Mesenchymal stem cell (in vitro differentiated cells and primary cell): ENCODE measurements at regions not wholly inside any gene's neighbourhood (a gene's known extent, or its start where the extent isn't known, plus 50 kb on each side); places are given as distances from the start of the nearest gene placed in this dataset.

ENCODE experiments used
- DNase-seq: peaks from one replicate; pipeline ENCODE4 v3.0.0-alpha.2; 2013
- H2AFZ ChIP-seq: one replicate; pipeline ENCODE4 v1.6.1; 2013; ENCODE audit warnings: low read depth, mild to moderate bottlenecking, control low read depth, inconsistent platforms, low read length, moderate library complexity
- H2AK5ac ChIP-seq: 2 replicates; pipeline ENCODE4 v1.6.1; 2013; ENCODE audit warnings: low read length, moderate library complexity, mild to moderate bottlenecking, inconsistent platforms; ENCODE audit not compliant: severe bottlenecking
- H2BK120ac ChIP-seq: one replicate; pipeline ENCODE4 v1.6.1; 2013; ENCODE audit warnings: low read depth, mild to moderate bottlenecking, inconsistent platforms, low read length, moderate library complexity
- H2BK12ac ChIP-seq, 2 experiments: one replicate each; pipeline ENCODE4 v1.6.1; 2013; ENCODE audit warnings: inconsistent platforms in 2 of 2, low read length in 2 of 2, mild to moderate bottlenecking in 2 of 2, moderate library complexity in 2 of 2, control low read depth in 1 of 2
- H2BK15ac ChIP-seq: one replicate; pipeline ENCODE4 v1.6.1; 2013; ENCODE audit warnings: mild to moderate bottlenecking, low read depth, inconsistent platforms; ENCODE audit not compliant: poor library complexity, severe bottlenecking
- H2BK5ac ChIP-seq: 2 replicates; pipeline ENCODE4 v1.6.1; 2013; ENCODE audit warnings: low read depth, mild to moderate bottlenecking, low read length, control low read depth, inconsistent platforms; ENCODE audit not compliant: poor library complexity, severe bottlenecking
- H3K14ac ChIP-seq, 2 experiments: one replicate each; pipeline ENCODE4 v1.6.1; 2013; ENCODE audit warnings: inconsistent platforms in 2 of 2, low read length in 2 of 2, control low read depth in 1 of 2, mild to moderate bottlenecking in 1 of 2, moderate library complexity in 1 of 2
- H3K18ac ChIP-seq, 2 experiments: one replicate each; pipeline ENCODE4 v1.6.1; 2013; ENCODE audit warnings: inconsistent platforms in 2 of 2, low read length in 2 of 2, control low read depth in 1 of 2, low read depth in 1 of 2, mild to moderate bottlenecking in 1 of 2
- H3K23ac ChIP-seq, 2 experiments: one replicate each; pipeline ENCODE4 v1.6.1; 2013; ENCODE audit warnings: inconsistent platforms in 2 of 2, low read length in 2 of 2, mild to moderate bottlenecking in 2 of 2, moderate library complexity in 2 of 2, control low read depth in 1 of 2
- H3K27ac ChIP-seq: 2 replicates; pipeline ENCODE4 v1.5.1; 2013; ENCODE audit warnings: mild to moderate bottlenecking, moderate library complexity, low read length, control low read depth, inconsistent platforms; ENCODE audit not compliant: poor library complexity, severe bottlenecking
- H3K27me3 ChIP-seq, 2 experiments: 2 replicates each; pipeline versions ENCODE4 v1.6.1 to v1.7.0; 2013; ENCODE audit warnings: low read length in 2 of 2, mild to moderate bottlenecking in 2 of 2, moderate library complexity in 2 of 2, control low read depth in 1 of 2, inconsistent platforms in 1 of 2; ENCODE audit not compliant: control insufficient read depth in 1 of 2, insufficient read depth in 1 of 2
- H3K36me3 ChIP-seq, 2 experiments: 2 replicates each; pipeline versions ENCODE4 v1.6.1 to v1.7.0; 2013; ENCODE audit warnings: low read length in 2 of 2, control low read depth in 1 of 2, inconsistent platforms in 1 of 2, low read depth in 1 of 2, mild to moderate bottlenecking in 1 of 2; ENCODE audit not compliant: insufficient read depth in 2 of 2, control insufficient read depth in 1 of 2
- H3K4ac ChIP-seq, 2 experiments: one replicate each; pipeline ENCODE4 v1.6.1; 2013; ENCODE audit warnings: inconsistent platforms in 2 of 2, low read length in 2 of 2, mild to moderate bottlenecking in 2 of 2, moderate library complexity in 2 of 2, control low read depth in 1 of 2, low read depth in 1 of 2
- H3K4me1 ChIP-seq: 2 replicates; pipeline ENCODE4 v1.6.1; 2013; ENCODE audit warnings: low read depth, low read length, control low read depth; ENCODE audit not compliant: control insufficient read depth, insufficient read depth
- H3K4me2 ChIP-seq: 2 replicates; pipeline ENCODE4 v1.6.1; 2013; ENCODE audit warnings: low read length, mild to moderate bottlenecking, inconsistent platforms; ENCODE audit not compliant: poor library complexity, severe bottlenecking
- H3K4me3 ChIP-seq, 2 experiments: 2 replicates each; pipeline versions ENCODE4 v1.5.1 to v1.7.0; 2013; ENCODE audit warnings: low read length in 2 of 2, mild to moderate bottlenecking in 2 of 2, control low read depth in 1 of 2, low read depth in 1 of 2; ENCODE audit not compliant: insufficient read depth in 1 of 2
- H3K79me1 ChIP-seq: replicated peaks from 2 replicates; pipeline ENCODE4 v1.6.1; 2013; ENCODE audit warnings: mild to moderate bottlenecking, control low read depth, low read length, inconsistent platforms; ENCODE audit not compliant: poor library complexity, severe bottlenecking
- H3K9ac ChIP-seq: 2 replicates; pipeline ENCODE4 v1.7.0; 2013; ENCODE audit warnings: mild to moderate bottlenecking, low read length, moderate library complexity
- H3K9me3 ChIP-seq: 2 replicates; pipeline ENCODE4 v1.7.0; 2013; ENCODE audit warnings: mild to moderate bottlenecking, low read length; ENCODE audit not compliant: control insufficient read depth
- H4K8ac ChIP-seq: one replicate; pipeline ENCODE4 v1.6.1; 2013; ENCODE audit warnings: inconsistent platforms, mild to moderate bottlenecking, low read length, moderate library complexity
- H4K91ac ChIP-seq: one replicate; pipeline ENCODE4 v1.6.1; 2013; ENCODE audit warnings: mild to moderate bottlenecking, low read length, inconsistent platforms
- WGBS: methylation state at CpG from one replicate; pipeline ENCODE4 v1.1.7; 2013; ENCODE audit warnings: mixed read lengths; 5-methylcytosine and 5-hydroxymethylcytosine counted together

DNA sequence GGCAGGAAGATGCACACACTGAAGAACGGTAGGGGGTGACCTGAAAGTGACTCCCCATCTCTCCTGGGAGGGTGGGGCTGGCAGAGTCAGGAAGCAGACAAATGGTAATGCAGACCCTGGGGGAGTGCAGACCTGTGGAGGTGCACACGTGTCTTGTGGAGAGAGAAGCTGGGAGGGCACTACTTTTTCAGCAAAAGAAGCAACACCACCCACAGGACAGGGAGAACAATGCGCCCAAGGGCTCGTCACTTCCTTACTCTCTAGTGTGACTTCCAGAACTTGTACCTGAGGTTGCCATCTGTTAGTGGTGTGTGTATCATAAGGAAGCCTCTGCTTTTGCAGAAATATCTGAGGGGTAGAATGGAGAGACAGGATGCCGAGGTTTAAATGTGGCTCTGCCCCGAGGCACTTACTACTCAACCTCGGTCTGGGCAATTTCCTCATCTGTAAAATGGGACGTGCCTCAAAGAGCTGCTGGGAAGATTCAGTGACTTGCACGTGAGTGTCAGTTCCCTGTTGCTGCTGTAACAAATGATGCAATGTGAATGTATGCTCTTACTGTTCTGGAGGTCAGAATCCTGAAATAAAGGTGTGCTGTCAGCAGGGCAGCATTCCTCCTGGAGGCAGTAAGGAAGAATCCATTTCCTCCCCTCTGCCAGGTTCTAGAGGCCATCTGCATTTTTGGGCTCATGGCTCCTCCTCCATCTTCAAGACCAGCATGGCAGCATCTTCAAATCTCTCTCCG is 323.4 kb downstream of the SHANK2 start:
- Histone ChIP-seq H2BK12ac (no peak overlapping the region), H3K14ac (no peak overlapping the region), H3K9ac (no peak overlapping the region), H3K23ac (no peak overlapping the region), H3K27me3 (no peaks in the 10 kb centered on the region), H3K9me3 (peaks cover 6% of the 10 kb centered on the region), H3K18ac (no peak overlapping the region), H3K36me3 (no peaks in the 10 kb centered on the region), H3K27ac (no peak overlapping the region), H3K4me3 (no peak overlapping the region), H3K79me1 (peaks cover 2% of the 10 kb centered on the region), H2BK120ac (no peak overlapping the region), H4K8ac (no peak overlapping the region), H2BK15ac (no peak overlapping the region), H3K4me2 (no peak overlapping the region), H2AFZ (no peak overlapping the region), H2BK5ac (no peak overlapping the region), H2AK5ac (no peak overlapping the region), H3K4me1 (no peaks in the 10 kb centered on the region), H4K91ac (no peak overlapping the region), H3K4ac (no peak overlapping the region)
- DNase-seq = no peak
- 76% methylated on average over 10 of the region's 10 CpGs for WGBS

DNA sequence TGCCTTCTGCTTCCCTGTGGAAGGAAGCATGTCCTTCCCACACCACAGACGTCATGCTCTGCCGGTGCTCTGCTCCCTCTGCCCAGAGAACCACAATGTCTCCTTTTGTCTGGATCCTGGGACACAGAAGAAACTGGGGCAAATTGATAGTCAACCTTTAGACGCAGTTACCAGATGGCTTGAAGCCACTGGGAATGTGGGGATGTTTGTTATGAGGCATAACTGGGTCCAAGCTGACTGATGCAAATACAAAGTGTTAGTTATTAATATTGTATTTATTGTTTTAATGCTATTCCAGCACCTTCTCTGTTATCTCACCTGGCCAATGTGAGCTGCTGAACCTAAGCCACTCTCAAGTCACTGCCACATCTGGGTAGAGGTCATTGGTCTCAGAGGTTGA is 322.2 kb downstream of the SHANK2 start:
- 100% methylated on average over 3 of the region's 3 CpGs for WGBS
- Histone ChIP-seq H2BK5ac (no peak overlapping the region), H3K9me3 (peaks cover 6% of the 10 kb centered on the region), H3K4me2 (no peak overlapping the region), H2BK12ac (no peak overlapping the region), H4K8ac (no peak overlapping the region), H3K4ac (no peak overlapping the region), H3K36me3 (no peaks in the 10 kb centered on the region), H3K79me1 (peaks cover 2% of the 10 kb centered on the region), H3K23ac (no peak overlapping the region), H3K14ac (no peak overlapping the region), H3K9ac (no peak overlapping the region), H2AFZ (no peak overlapping the region), H2AK5ac (no peak overlapping the region), H3K27ac (no peak overlapping the region), H3K18ac (no peak overlapping the region), H4K91ac (no peak overlapping the region), H3K4me1 (no peaks in the 10 kb centered on the region), H2BK120ac (no peak overlapping the region), H3K27me3 (no peaks in the 10 kb centered on the region), H2BK15ac (no peak overlapping the region), H3K4me3 (no peak overlapping the region)
- DNase-seq = no peak

DNA sequence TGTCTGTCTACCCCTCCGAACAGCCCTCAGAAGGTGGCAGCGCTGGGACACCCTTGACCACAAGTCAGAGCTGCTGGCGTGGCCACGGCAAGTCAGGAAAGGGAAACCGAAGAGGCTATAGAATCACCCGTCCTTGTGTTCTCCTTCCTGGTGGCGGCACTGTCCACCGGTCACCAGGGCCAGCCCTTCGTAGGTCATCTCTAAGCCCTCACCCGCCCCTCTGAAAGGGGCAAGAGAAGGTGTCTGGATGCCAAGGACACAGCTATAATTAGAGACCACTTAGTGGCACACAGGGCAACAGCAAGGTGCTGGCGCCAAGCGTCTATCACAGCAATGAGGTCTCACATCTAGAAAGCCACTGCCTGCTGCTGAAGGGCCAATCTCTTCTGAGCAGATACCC is 320.9 kb downstream of the SHANK2 start:
- peaks cover 2% of the 10 kb centered on the region for H3K79me1 ChIP-seq
- WGBS = 86% methylated on average over 12 of the region's 12 CpGs
- H4K91ac ChIP-seq = no peak overlapping the region

DNA sequence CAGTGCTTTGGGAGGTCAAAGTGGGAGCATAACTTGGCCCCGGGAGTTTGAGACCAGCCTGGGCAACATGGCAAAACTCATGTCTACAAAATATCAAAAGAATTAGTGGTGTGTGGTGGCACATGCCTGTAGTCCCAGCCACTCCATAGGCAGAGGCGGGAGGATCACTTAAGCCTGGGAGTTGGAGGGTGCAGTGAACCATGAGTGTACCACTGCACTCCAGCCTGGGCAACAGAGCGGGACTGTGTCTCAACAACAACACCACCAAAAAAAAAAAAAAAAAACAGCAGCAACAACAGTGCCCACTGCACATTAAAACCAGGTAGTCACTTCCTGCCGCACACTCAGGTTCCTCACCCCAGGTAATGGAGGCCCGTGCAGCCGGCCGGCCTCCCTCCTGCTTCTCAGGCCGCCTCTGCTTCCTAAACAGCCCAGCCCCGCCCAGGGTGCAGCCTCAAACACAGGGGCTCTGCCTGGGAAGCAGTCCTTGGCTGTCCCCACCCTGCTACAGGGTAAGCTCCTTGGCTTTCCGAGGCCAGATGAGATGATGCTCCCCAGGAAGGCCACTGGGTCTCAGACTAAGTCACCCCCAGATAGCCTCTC is 318.3 kb downstream of the SHANK2 start:
- no peak overlapping the region for H3K4me2 ChIP-seq
- H2AK5ac ChIP-seq = no peak overlapping the region
- no peak overlapping the region for H2BK12ac ChIP-seq
- H3K18ac ChIP-seq = no peak overlapping the region
- no peaks in the 10 kb centered on the region for H3K27me3 ChIP-seq
- H3K9me3 ChIP-seq = peaks cover 11% of the 10 kb centered on the region
- H2BK120ac ChIP-seq = no peak overlapping the region
- no peak overlapping the region for H2BK15ac ChIP-seq
- peaks cover 2% of the 10 kb centered on the region for H3K79me1 ChIP-seq
- no peak overlapping the region for H4K91ac ChIP-seq
- no peak overlapping the region for H3K4ac ChIP-seq
- H3K23ac ChIP-seq = no peak overlapping the region
- H3K14ac ChIP-seq = no peak overlapping the region
- H2AFZ ChIP-seq = no peak overlapping the region
- no peak overlapping the region for H3K9ac ChIP-seq
- DNase-seq = no peak
- H3K27ac ChIP-seq = no peak overlapping the region
- 85% methylated on average over 10 of the region's 10 CpGs for WGBS
- no peaks in the 10 kb centered on the region for H3K36me3 ChIP-seq
- H2BK5ac ChIP-seq = no peak overlapping the region
- H3K4me3 ChIP-seq = no peak overlapping the region
- no peaks in the 10 kb centered on the region for H3K4me1 ChIP-seq
- peak overlapping the region; percentile 55 for H4K8ac ChIP-seq

More for the DNA sequence above, 320.9 kb downstream of the SHANK2 start:
- Histone ChIP-seq H2BK15ac (no peak overlapping the region), H3K9me3 (peaks cover 6% of the 10 kb centered on the region), H3K4me3 (no peak overlapping the region), H2AK5ac (no peak overlapping the region), H3K14ac (no peak overlapping the region), H3K4ac (no peak overlapping the region), H2BK120ac (no peak overlapping the region), H3K27ac (no peak overlapping the region), H3K9ac (no peak overlapping the region), H3K23ac (no peak overlapping the region), H3K4me2 (no peak overlapping the region), H3K4me1 (no peaks in the 10 kb centered on the region), H3K27me3 (no peaks in the 10 kb centered on the region), H3K36me3 (no peaks in the 10 kb centered on the region), H3K18ac (no peak overlapping the region), H4K8ac (no peak overlapping the region), H2BK12ac (no peak overlapping the region), H2AFZ (no peak overlapping the region), H2BK5ac (no peak overlapping the region)
- no peak for DNase-seq
